ENCODE measurements at regions not wholly inside any gene's neighbourhood (a gene's known extent, or its start where the extent isn't known, plus 50 kb on each side); places are given as distances from the start of the nearest gene placed in this dataset.
A peak's percentile ranks its signal among the peaks of the same experiment; 100 is the strongest.

GRCh38 chr1:38686927-38687255, 172.7 kb downstream of the RRAGC start:
- Histone ChIP-seq H3K4me3 (ENCODE audit: low read length) (no peak overlapping the region), H3K36me3 (ENCODE audit: control insufficient read depth, insufficient read depth, low read length, severe bottlenecking) (no peaks in the 10 kb centered on the region), H3K9ac (ENCODE audit: low read length) (no peak overlapping the region), H3K9me3 (ENCODE audit: control insufficient read depth, low read length) (no peaks in the 10 kb centered on the region), H3K27me3 (replicated peaks; ENCODE audit: control insufficient read depth, insufficient read depth, low read length) (peaks cover 6% of the 10 kb centered on the region), H3K4me1 (ENCODE audit: control insufficient read depth, insufficient read depth, low read length) (no peaks in the 10 kb centered on the region)
- DNase-seq (ENCODE audit: low read depth), result no peak

DNA sequence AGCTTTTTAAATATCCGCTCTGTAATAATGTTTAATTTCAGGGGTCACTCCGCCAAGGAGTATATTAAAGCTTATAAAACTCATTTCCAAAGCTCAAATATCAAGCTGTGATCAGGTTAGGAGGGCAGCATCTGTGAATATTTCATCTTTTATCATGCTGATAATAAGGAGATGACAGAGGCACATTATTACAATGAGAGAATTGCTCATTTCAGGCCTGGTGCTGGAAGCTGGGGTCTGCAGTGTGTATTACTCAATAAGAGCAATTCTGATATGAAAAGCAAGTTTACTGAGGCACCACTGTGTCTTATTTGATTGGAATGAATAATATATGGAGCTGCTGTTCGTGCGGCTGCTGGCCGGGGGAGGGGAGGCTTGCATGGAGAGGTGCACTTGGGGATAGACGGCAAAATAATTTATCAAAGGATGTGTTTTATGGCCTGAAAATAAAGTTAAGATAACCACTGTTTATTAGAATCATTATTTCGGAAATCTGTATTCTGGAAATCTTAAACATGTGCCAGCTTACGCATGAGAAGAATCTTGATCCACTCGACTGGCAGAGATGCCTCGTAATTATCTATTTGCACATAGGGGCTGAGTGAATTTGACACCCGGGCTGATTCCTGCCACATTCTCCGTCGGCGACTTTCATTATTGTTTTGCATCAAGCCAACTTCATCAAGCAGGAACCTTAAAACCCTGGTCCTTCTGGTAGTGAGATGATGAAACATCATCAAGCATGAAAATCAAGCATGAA, 173.2 kb downstream of the RRAGC start:
- no peaks in the 10 kb centered on the region for H3K9me3 ChIP-seq (ENCODE audit: control insufficient read depth, low read length)
- H3K36me3 ChIP-seq (ENCODE audit: control insufficient read depth, insufficient read depth, low read length, severe bottlenecking), result no peaks in the 10 kb centered on the region
- no peak overlapping the region for H3K4me3 ChIP-seq (ENCODE audit: low read length)
- H3K4me1 ChIP-seq (ENCODE audit: control insufficient read depth, insufficient read depth, low read length), result no peaks in the 10 kb centered on the region
- H3K9ac ChIP-seq (ENCODE audit: low read length), result no peak overlapping the region
- DNase-seq (ENCODE audit: low read depth), result no peak
- H3K27me3 ChIP-seq (replicated peaks; ENCODE audit: control insufficient read depth, insufficient read depth, low read length), result peaks cover 6% of the 10 kb centered on the region

DNA sequence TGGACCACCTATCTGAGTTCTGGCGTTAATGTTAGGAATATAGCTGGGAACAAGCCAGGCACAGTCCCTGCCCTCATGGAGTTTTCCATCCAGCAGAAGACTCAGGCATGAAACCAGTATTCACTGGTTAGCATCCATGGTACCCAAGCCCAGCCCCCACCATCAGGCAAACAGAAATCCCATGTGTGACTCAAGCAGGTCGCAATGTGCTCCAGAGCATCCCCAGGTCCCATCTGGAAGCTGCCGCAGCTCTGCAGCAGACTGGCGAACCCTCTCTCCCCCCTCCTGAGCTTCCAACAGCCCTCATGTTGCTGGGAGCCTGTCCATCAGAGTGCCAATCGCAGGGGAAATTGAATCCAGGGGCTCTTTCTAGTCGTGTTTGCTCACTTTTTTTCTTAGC, 174.2 kb downstream of the RRAGC start:
- H3K27me3 ChIP-seq (replicated peaks; ENCODE audit: control insufficient read depth, insufficient read depth, low read length), result peaks cover 6% of the 10 kb centered on the region

GRCh38 chr1:38680801-38681510, 178.6 kb downstream of the RRAGC start:
- peak; percentile 2 for DNase-seq (ENCODE audit: low read depth)
- Histone ChIP-seq H3K4me1 (ENCODE audit: control insufficient read depth, insufficient read depth, low read length) (no peaks in the 10 kb centered on the region), H3K9me3 (ENCODE audit: control insufficient read depth, low read length) (no peaks in the 10 kb centered on the region), H3K9ac (ENCODE audit: low read length) (no peak overlapping the region), H3K36me3 (ENCODE audit: control insufficient read depth, insufficient read depth, low read length, severe bottlenecking) (no peaks in the 10 kb centered on the region), H3K27me3 (replicated peaks; ENCODE audit: control insufficient read depth, insufficient read depth, low read length) (peaks cover 2% of the 10 kb centered on the region), H3K4me3 (ENCODE audit: low read length) (no peak overlapping the region)

More for the DNA sequence above, 174.2 kb downstream of the RRAGC start:
- Histone ChIP-seq H3K36me3 (ENCODE audit: control insufficient read depth, insufficient read depth, low read length, severe bottlenecking) (no peaks in the 10 kb centered on the region), H3K9me3 (ENCODE audit: control insufficient read depth, low read length) (no peaks in the 10 kb centered on the region), H3K4me1 (ENCODE audit: control insufficient read depth, insufficient read depth, low read length) (no peaks in the 10 kb centered on the region), H3K9ac (ENCODE audit: low read length) (no peak overlapping the region), H3K4me3 (ENCODE audit: low read length) (no peak overlapping the region)
- DNase-seq (ENCODE audit: low read depth), result no peak

DNA sequence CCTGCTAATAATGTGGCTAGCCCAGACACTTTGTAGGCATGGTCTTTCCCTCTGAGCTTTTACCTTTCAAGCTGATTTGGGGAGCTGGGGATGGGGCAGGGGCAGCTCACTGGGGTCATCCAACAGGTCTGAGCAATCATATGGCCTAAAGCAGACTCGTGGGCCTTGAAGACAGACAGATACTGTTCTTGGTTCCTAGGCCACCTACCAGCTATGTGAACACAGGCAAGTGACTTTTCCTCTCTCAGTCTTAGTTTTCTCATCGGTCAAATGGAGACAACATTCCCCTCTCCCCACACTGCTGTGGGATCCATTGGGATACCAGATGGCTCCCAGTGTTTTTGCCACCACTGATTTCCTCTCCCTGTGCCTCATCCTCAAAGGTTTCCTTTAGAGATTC, 181.8 kb downstream of the RRAGC start:
- Histone ChIP-seq H3K36me3 (ENCODE audit: control insufficient read depth, insufficient read depth, low read length, severe bottlenecking) (no peaks in the 10 kb centered on the region), H3K4me3 (ENCODE audit: low read length) (no peak overlapping the region), H3K9me3 (ENCODE audit: control insufficient read depth, low read length) (no peaks in the 10 kb centered on the region), H3K9ac (ENCODE audit: low read length) (no peak overlapping the region), H3K27me3 (replicated peaks; ENCODE audit: control insufficient read depth, insufficient read depth, low read length) (peaks cover 5% of the 10 kb centered on the region), H3K4me1 (ENCODE audit: control insufficient read depth, insufficient read depth, low read length) (no peaks in the 10 kb centered on the region)
- DNase-seq (ENCODE audit: low read depth), result no peak

DNA sequence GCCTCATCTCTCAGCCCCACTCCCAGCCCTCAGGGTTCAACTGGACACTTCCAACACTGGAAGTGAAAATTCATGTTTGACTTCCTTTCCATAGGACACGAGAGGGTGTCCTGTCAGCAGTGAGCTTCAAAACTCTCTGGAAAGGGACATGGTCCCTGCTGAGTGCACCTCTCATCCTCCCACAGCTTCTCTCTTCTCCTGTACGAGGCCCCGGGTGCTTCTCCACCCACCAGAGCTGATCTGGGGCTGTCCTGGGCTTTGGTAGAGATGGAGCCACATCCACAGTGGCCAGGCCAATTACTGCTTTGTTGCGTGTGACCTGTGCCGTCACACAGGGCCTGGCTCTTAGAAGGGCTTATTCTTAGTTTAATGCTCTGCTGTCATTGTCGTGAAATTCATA, 182.3 kb downstream of the RRAGC start:
- Histone ChIP-seq H3K9me3 (ENCODE audit: control insufficient read depth, low read length) (no peaks in the 10 kb centered on the region), H3K4me3 (ENCODE audit: low read length) (no peak overlapping the region), H3K9ac (ENCODE audit: low read length) (no peak overlapping the region), H3K36me3 (ENCODE audit: control insufficient read depth, insufficient read depth, low read length, severe bottlenecking) (no peaks in the 10 kb centered on the region), H3K27me3 (replicated peaks; ENCODE audit: control insufficient read depth, insufficient read depth, low read length) (peaks cover 5% of the 10 kb centered on the region), H3K4me1 (ENCODE audit: control insufficient read depth, insufficient read depth, low read length) (no peaks in the 10 kb centered on the region)
- DNase-seq (ENCODE audit: low read depth), result no peak

DNA sequence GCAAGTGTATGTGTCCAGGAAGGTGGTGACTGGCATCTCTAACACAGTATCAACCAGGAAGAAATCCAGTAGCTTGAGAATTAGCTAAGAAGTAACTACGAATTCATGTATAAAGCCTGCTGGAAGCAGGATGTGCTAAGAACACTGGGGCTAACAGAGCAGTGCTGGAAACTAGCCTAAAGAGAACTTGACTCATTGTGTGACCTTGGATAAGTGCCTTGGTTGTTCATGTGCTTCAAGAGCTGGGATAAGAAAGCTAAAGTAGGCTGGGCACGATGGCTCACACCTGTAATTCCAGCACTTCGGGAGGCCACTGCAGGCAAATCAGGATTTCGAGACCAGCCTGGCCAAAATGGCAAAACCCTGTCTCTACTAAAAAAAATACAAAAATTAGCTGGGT, 186.9 kb downstream of the RRAGC start:
- no peak for DNase-seq (ENCODE audit: low read depth)
- Histone ChIP-seq H3K4me3 (ENCODE audit: low read length) (no peak overlapping the region), H3K4me1 (ENCODE audit: control insufficient read depth, insufficient read depth, low read length) (no peaks in the 10 kb centered on the region), H3K27me3 (replicated peaks; ENCODE audit: control insufficient read depth, insufficient read depth, low read length) (peaks cover 12% of the 10 kb centered on the region), H3K36me3 (ENCODE audit: control insufficient read depth, insufficient read depth, low read length, severe bottlenecking) (no peaks in the 10 kb centered on the region), H3K9me3 (ENCODE audit: control insufficient read depth, low read length) (peaks cover 4% of the 10 kb centered on the region), H3K9ac (ENCODE audit: low read length) (no peak overlapping the region)

GRCh38 chr1:38671221-38671620, 188.4 kb downstream of the RRAGC start:
- H3K4me3 ChIP-seq (ENCODE audit: low read length), result no peak overlapping the region
- no peaks in the 10 kb centered on the region for H3K36me3 ChIP-seq (ENCODE audit: control insufficient read depth, insufficient read depth, low read length, severe bottlenecking)
- DNase-seq (ENCODE audit: low read depth), result no peak
- no peaks in the 10 kb centered on the region for H3K4me1 ChIP-seq (ENCODE audit: control insufficient read depth, insufficient read depth, low read length)
- peaks cover 4% of the 10 kb centered on the region for H3K9me3 ChIP-seq (ENCODE audit: control insufficient read depth, low read length)
- H3K27me3 ChIP-seq (replicated peaks; ENCODE audit: control insufficient read depth, insufficient read depth, low read length), result peaks cover 12% of the 10 kb centered on the region
- H3K9ac ChIP-seq (ENCODE audit: low read length), result no peak overlapping the region

- no peak overlapping the region for H3K4me3 ChIP-seq (ENCODE audit: low read length)
- no peak for DNase-seq (ENCODE audit: low read depth)
- no peaks in the 10 kb centered on the region for H3K4me1 ChIP-seq (ENCODE audit: control insufficient read depth, insufficient read depth, low read length)
Observed at GRCh38 chr1:38670544-38671122, 188.9 kb downstream of the RRAGC start.

GRCh38 chr1:38667626-38668025, 191.9 kb downstream of the RRAGC start:
- DNase-seq (ENCODE audit: low read depth), result no peak
- no peak overlapping the region for H3K4me3 ChIP-seq (ENCODE audit: low read length)
- peaks cover 10% of the 10 kb centered on the region for H3K27me3 ChIP-seq (replicated peaks; ENCODE audit: control insufficient read depth, insufficient read depth, low read length)
- H3K9ac ChIP-seq (ENCODE audit: low read length), result no peak overlapping the region
- no peaks in the 10 kb centered on the region for H3K36me3 ChIP-seq (ENCODE audit: control insufficient read depth, insufficient read depth, low read length, severe bottlenecking)
- H3K9me3 ChIP-seq (ENCODE audit: control insufficient read depth, low read length), result peaks cover 4% of the 10 kb centered on the region
- H3K4me1 ChIP-seq (ENCODE audit: control insufficient read depth, insufficient read depth, low read length), result no peaks in the 10 kb centered on the region

More at GRCh38 chr1:38670544-38671122, 188.9 kb downstream of the RRAGC start:
- H3K9ac ChIP-seq (ENCODE audit: low read length), result no peak overlapping the region
- H3K36me3 ChIP-seq (ENCODE audit: control insufficient read depth, insufficient read depth, low read length, severe bottlenecking), result no peaks in the 10 kb centered on the region
- peaks cover 12% of the 10 kb centered on the region for H3K27me3 ChIP-seq (replicated peaks; ENCODE audit: control insufficient read depth, insufficient read depth, low read length)
- peaks cover 4% of the 10 kb centered on the region for H3K9me3 ChIP-seq (ENCODE audit: control insufficient read depth, low read length)

DNA sequence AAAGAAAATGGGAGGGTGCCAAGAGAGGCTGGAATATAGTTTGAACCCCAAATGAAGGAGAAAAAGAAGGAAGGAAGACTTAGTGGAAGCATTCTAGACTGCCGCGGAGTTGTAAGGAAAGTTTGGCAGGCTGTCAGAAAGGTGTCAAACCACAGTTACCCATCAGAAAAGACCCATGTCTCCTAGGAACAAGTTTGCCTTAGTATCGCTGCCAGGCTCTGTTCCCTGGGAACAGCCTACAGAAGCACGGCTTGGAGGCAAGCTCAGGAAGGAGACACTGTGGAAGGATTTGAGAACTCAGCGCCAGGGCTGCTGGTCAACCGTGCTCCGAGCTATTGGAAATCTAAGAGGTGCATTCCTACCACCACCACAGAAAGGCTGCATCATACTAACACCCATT, 197.4 kb downstream of the RRAGC start:
- Histone ChIP-seq H3K4me1 (ENCODE audit: control insufficient read depth, insufficient read depth, low read length) (no peaks in the 10 kb centered on the region), H3K4me3 (ENCODE audit: low read length) (no peak overlapping the region), H3K9me3 (ENCODE audit: control insufficient read depth, low read length) (peaks cover 14% of the 10 kb centered on the region), H3K36me3 (ENCODE audit: control insufficient read depth, insufficient read depth, low read length, severe bottlenecking) (no peaks in the 10 kb centered on the region), H3K9ac (ENCODE audit: low read length) (no peak overlapping the region), H3K27me3 (replicated peaks; ENCODE audit: control insufficient read depth, insufficient read depth, low read length) (no peaks in the 10 kb centered on the region)
- DNase-seq (ENCODE audit: low read depth), result no peak

All from adipocyte (in vitro differentiated cells).